ENCODE measurements at regions not wholly inside any gene's neighbourhood (a gene's known extent, or its start where the extent isn't known, plus 50 kb on each side); places are given as distances from the start of the nearest gene placed in this dataset.

DNA sequence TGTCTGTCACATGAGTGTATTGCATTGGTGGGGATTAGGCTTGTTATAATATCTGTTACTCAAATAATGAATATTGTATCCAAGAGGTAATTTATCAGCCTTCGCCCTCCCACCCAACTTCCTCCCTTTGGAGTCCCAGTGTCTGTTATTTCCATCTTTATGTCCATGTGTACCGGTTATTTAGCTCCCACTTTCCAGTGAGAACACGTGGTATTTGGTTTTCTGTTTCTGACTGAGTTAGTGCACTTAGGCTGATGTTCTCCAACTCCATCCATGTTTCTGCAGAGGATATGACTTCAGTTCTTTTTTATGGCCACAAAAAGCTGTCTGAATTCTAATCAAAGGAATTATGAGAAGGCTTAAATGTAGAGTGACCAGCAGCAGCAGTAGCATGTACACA lies 104.0 kb upstream of the ARHGAP28 start:
- no peak for DNase-seq (ENCODE audit: low read depth)
- no peak overlapping the region for H3K4me3 ChIP-seq (ENCODE audit: low read depth, low read length)
- TF ChIP-seq, protein P1, sequence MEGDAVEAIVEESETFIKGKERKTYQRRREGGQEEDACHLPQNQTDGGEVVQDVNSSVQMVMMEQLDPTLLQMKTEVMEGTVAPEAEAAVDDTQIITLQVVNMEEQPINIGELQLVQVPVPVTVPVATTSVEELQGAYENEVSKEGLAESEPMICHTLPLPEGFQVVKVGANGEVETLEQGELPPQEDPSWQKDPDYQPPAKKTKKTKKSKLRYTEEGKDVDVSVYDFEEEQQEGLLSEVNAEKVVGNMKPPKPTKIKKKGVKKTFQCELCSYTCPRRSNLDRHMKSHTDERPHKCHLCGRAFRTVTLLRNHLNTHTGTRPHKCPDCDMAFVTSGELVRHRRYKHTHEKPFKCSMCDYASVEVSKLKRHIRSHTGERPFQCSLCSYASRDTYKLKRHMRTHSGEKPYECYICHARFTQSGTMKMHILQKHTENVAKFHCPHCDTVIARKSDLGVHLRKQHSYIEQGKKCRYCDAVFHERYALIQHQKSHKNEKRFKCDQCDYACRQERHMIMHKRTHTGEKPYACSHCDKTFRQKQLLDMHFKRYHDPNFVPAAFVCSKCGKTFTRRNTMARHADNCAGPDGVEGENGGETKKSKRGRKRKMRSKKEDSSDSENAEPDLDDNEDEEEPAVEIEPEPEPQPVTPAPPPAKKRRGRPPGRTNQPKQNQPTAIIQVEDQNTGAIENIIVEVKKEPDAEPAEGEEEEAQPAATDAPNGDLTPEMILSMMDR (IDR thresholded peaks at IDR 0.05; ENCODE audit: control insufficient read depth, extremely low read depth, insufficient read depth) = no peak

DNA sequence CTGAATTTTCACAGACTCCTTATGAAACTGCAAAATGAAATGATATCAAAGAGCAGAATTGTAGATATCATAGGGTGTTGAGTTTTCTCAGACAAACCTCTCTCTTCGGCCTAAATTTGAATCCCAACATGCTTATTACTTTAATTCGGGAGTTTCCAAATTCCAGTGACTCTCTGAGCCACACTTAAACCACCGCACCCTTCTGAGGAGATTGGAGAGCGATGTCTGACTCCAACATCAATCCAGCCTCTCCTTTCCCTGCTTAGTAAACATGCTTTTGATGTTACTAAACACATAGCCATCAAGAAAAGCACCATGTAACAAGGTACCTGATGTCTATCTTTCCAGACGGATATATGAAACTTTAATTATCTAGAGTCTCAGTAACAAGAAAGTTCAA lies 103.1 kb upstream of the ARHGAP28 start:
- DNase-seq (ENCODE audit: low read depth) = no peak
- no peak overlapping the region for H3K4me3 ChIP-seq (ENCODE audit: low read depth, low read length)
- TF ChIP-seq, protein P1 (IDR thresholded peaks at IDR 0.05; ENCODE audit: control insufficient read depth, extremely low read depth, insufficient read depth) = no peak

DNA sequence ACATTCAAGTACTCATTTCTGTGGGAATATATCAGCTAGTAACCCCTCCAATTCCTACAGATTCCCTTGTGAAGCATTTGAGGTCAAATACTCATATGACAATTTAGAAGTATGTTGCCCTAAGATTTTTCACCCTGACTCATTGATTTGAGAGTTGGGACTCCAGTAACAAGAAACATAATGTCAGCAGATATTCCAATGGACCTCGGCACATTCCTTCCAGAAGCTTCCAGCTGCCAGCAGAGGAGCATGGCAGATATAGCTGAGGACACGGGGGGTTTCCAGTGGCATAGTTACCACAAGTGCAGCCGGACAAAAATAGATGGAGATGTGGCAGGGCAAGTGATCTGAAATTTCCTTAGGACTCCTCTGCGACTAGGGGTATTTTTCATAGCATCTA lies 101.9 kb upstream of the ARHGAP28 start:
- no peak overlapping the region for H3K4me3 ChIP-seq (ENCODE audit: low read depth, low read length)
- TF ChIP-seq, protein P1 (IDR thresholded peaks at IDR 0.05; ENCODE audit: control insufficient read depth, extremely low read depth, insufficient read depth) = no peak
- DNase-seq (ENCODE audit: low read depth) = no peak

DNA sequence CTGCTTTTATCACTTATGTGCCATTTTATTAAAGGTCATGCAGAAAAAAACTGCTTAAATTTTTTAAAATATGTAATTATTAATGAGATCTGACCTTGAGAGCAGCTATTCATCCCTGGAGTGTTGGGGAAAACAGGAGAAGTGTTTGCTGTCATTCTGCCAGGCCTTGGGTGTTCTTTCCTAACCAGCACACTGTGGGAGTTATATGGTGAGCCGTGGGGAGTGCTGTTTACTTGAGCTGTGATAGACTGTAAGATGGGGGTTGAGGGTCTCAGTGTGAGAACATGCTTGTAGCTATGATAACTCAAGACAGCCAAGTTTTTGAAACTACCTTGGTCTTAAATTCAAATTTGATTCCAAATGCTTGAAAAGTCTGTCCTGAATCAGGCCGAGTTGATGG lies 101.3 kb upstream of the ARHGAP28 start:
- DNase-seq (ENCODE audit: low read depth) = no peak
- TF ChIP-seq, protein P1 (IDR thresholded peaks at IDR 0.05; ENCODE audit: control insufficient read depth, extremely low read depth, insufficient read depth) = no peak
- H3K4me3 ChIP-seq (ENCODE audit: low read depth, low read length) = no peak overlapping the region

DNA sequence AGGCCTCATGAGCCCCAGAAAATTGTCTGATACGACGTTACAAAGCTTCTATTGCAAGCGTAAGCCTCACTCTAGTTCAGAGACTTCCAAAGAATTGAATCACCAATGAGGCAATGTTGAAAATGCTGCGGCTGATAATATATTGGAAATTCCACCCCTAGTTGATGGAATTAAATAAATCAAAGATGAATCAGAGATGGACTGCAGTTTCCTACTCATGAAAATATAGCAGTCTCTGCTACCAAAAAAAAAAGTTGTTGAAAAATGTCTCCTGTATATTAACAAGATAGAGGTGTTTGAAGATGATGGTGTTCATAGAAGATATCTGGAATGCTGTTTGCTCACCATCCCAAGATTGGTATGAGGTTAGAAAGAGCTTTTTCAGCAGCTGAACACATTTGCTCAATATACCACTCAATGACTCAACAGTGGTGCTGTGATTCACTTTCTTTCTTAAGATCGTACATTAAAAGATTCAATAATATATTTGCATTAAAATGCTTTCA lies 99.8 kb upstream of the ARHGAP28 start:
- TF ChIP-seq, protein P1 (IDR thresholded peaks at IDR 0.05; ENCODE audit: control insufficient read depth, extremely low read depth, insufficient read depth) = no peak
- H3K4me3 ChIP-seq (ENCODE audit: low read depth, low read length) = no peak overlapping the region
- no peak for DNase-seq (ENCODE audit: low read depth)

DNA sequence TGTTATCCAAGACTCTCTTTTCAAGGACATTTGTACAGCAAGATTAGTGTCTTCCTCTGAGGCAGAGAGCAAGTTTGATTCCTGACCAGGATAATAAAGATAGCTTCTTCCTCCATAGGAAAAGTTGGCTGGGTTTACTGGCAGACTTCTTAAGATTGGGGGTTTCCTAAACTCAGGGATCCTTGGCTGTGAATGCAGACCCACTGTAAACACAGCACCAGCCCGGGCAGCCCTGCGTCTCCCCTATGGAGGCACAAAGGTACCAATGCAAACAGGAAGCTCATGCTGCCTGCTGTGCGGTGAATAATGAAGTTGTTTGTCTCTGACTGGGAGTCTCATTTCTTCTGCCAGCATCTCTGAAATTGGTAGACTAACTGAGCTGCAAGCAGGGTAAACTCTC lies 96.2 kb upstream of the ARHGAP28 start:
- no peak for DNase-seq (ENCODE audit: low read depth)
- TF ChIP-seq, protein P1 (IDR thresholded peaks at IDR 0.05; ENCODE audit: control insufficient read depth, extremely low read depth, insufficient read depth) = no peak
- no peak overlapping the region for H3K4me3 ChIP-seq (ENCODE audit: low read depth, low read length)

DNA sequence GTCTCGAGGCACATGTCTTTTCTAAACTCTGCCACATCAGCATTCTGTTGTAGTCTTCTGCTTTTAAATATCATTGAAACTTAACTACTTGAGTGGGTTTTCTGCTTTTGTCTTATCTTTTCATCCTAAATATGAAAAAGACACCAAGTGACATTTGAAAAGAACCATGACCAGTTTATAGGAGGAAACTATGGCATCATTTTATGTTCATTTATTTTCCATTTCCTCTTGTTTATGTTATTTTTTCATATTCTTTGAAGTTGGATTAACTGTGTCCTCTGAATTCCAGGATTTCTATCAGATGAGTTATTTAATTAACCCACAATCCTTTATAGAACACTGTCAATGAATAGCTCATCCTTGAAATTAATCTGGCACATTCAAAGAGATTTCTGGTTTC lies 93.4 kb upstream of the ARHGAP28 start:
- TF ChIP-seq, protein P1 (IDR thresholded peaks at IDR 0.05; ENCODE audit: control insufficient read depth, extremely low read depth, insufficient read depth) = no peak
- DNase-seq (ENCODE audit: low read depth) = no peak
- no peak overlapping the region for H3K4me3 ChIP-seq (ENCODE audit: low read depth, low read length)
